Stimulated activated naive B cell treated with anti-CD40 and anti-IgM and Interleukin-4, amounts not matched to agents 10 μg/mL and 1 μg/mL and 100 μg/mL, for 72 hours (primary cell): ENCODE measurements at regions not wholly inside any gene's neighbourhood (a gene's known extent, or its start where the extent isn't known, plus 50 kb on each side); places are given as distances from the start of the nearest gene placed in this dataset.

ENCODE experiments used
- ATAC-seq, 2 donors: fragments of 150-1000 bp; cut with Tn5 transposase; replicated peaks; 2 replicates each; pipeline ENCODE4 v1.10.0; 2021; ENCODE audit warnings: moderate library complexity in 1 of 2
- DNase-seq: peaks from one replicate; pipeline ENCODE4 v3.0.0; 2021
- H3K27ac Mint-ChIP-seq: one replicate; pipeline ENCODE4 v1.8.0; 2022; ENCODE audit warnings: mild to moderate bottlenecking, mixed read lengths
- H3K27me3 Mint-ChIP-seq, 2 donors: one replicate each; pipeline ENCODE4 v1.8.0; 2022; ENCODE audit warnings: mixed read lengths in 2 of 2
- H3K36me3 Mint-ChIP-seq, 2 donors: one replicate each; pipeline ENCODE4 v1.8.0; 2022; ENCODE audit warnings: mixed read lengths in 2 of 2, mild to moderate bottlenecking in 1 of 2
- H3K4me1 Mint-ChIP-seq, 2 donors: one replicate each; pipeline ENCODE4 v1.8.0; 2022; ENCODE audit warnings: mixed read lengths in 2 of 2, mild to moderate bottlenecking in 1 of 2
- H3K4me3 Mint-ChIP-seq, 2 donors: one replicate each; pipeline ENCODE4 v1.8.0; 2022; ENCODE audit warnings: mild to moderate bottlenecking in 2 of 2, mixed read lengths in 2 of 2, moderate library complexity in 1 of 2
- H3K9me3 Mint-ChIP-seq, 2 donors: one replicate each; pipeline ENCODE4 v1.8.0; 2022; ENCODE audit warnings: mixed read lengths in 2 of 2, mild to moderate bottlenecking in 1 of 2

- no peaks in the 10 kb centered on the region for H3K9me3 Mint-ChIP-seq
- DNase-seq, result no peak
- H3K27me3 Mint-ChIP-seq, result no peaks in the 10 kb centered on the region
These were observed 183.5 kb upstream of the MAF start for GRCh38 chr16:79784007-79784406.

GRCh38 chr16:79777679-79778078 lies 177.1 kb upstream of the MAF start:
- H3K27ac Mint-ChIP-seq, result no peak overlapping the region

More at GRCh38 chr16:79784007-79784406, 183.5 kb upstream of the MAF start:
- no peak overlapping the region for H3K27ac Mint-ChIP-seq
- no peaks in the 10 kb centered on the region for H3K36me3 Mint-ChIP-seq
- no peak overlapping the region for H3K4me3 Mint-ChIP-seq
- H3K4me1 Mint-ChIP-seq, result no peaks in the 10 kb centered on the region
- ATAC-seq, result no peak

GRCh38 chr16:79776243-79776847 lies 175.8 kb upstream of the MAF start:
- H3K4me1 Mint-ChIP-seq, result no peaks in the 10 kb centered on the region
- H3K27me3 Mint-ChIP-seq, result peaks cover 0 to 3% of the 10 kb centered on the region in 2 donors
- no peak for DNase-seq
- no peak overlapping the region for H3K27ac Mint-ChIP-seq
- no peak for ATAC-seq
- H3K36me3 Mint-ChIP-seq, result no peaks in the 10 kb centered on the region
- no peaks in the 10 kb centered on the region for H3K9me3 Mint-ChIP-seq
- H3K4me3 Mint-ChIP-seq, result no peak overlapping the region

More at GRCh38 chr16:79777679-79778078, 177.1 kb upstream of the MAF start:
- no peaks in the 10 kb centered on the region for H3K9me3 Mint-ChIP-seq
- peaks cover 0 to 3% of the 10 kb centered on the region in 2 donors for H3K27me3 Mint-ChIP-seq
- H3K4me3 Mint-ChIP-seq, result no peak overlapping the region
- H3K36me3 Mint-ChIP-seq, result no peaks in the 10 kb centered on the region
- ATAC-seq (no peak), DNase-seq (no peak)
- no peaks in the 10 kb centered on the region for H3K4me1 Mint-ChIP-seq

GRCh38 chr16:79772784-79773183 lies 172.2 kb upstream of the MAF start:
- no peak for DNase-seq
- H3K4me3 Mint-ChIP-seq, result no peak overlapping the region
- no peak overlapping the region for H3K27ac Mint-ChIP-seq
- ATAC-seq, result no peak
- H3K4me1 Mint-ChIP-seq, result peaks cover 11 to 30% of the 10 kb centered on the region in 2 donors
- H3K36me3 Mint-ChIP-seq, result no peaks in the 10 kb centered on the region
- no peaks in the 10 kb centered on the region for H3K9me3 Mint-ChIP-seq
- peaks cover 0 to 7% of the 10 kb centered on the region in 2 donors for H3K27me3 Mint-ChIP-seq

DNA sequence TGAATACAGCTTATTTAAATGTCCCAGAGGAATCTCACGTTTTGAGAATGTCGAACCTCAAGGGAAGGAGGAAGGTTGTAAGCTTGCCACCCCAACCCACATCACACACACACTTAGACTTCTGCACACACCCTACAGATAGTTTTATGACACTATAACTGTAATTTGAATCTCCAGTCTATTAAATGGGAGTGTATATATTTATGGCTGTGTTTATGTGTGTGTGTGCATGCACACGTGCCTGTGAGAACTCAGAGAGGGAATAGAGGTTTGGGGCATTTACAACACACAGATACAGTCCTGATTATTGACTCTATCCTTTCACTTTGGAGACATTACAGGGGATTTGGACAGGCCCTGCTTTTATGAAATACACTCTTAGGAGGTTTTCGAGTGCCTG lies 171.5 kb upstream of the MAF start:
- Mint-ChIP-seq H3K36me3 (no peaks in the 10 kb centered on the region), H3K9me3 (no peaks in the 10 kb centered on the region), H3K27me3 (peaks cover 0 to 7% of the 10 kb centered on the region in 2 donors), H3K4me1 (peaks cover 12 to 31% of the 10 kb centered on the region in 2 donors), H3K4me3 (no peak overlapping the region), H3K27ac (no peak overlapping the region)
- ATAC-seq (no peak), DNase-seq (no peak)

DNA sequence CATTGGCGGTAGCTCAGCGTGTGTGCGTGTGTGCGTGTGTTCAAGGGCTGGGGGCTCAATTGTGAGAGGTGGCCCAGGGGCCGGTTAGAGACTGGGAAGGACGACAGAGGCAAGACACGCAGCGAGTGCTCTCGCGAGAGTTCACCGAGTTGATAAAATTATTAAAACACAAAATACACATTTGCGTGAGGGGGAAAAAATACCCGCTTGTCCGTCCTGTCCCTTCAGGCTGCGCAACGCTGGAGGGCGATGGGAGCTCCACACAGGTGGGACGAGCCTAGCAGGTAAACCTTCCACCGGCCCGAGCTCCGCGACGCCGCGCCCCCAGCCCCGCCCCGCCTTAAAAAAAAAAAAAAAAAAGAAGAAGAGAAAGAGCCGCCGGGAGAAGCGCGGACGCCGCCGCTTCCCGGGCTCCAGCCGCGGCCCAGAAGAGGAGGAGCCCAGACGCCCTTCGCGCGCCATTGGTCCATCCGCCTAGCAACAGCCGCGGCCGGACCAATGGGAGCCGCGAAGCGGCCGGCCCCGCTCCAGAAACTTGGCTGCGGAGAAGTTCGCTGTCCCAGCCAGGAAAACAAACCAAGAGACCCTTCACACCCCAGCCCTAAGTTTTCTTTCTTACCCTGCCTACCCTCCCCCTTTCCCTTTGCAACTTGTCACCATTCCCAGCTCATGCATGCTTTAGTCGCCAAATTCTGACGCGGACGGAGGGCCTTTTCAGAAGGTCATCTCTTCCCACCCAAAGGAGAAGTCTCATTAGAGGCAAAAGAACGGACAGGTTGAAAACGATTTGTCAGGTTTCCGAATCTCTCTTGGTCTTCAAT lies 169.9 kb upstream of the MAF start:
- no peaks in the 10 kb centered on the region for H3K9me3 Mint-ChIP-seq
- peak overlapping the region; percentile 93 for H3K27ac Mint-ChIP-seq
- no peaks in the 10 kb centered on the region for H3K36me3 Mint-ChIP-seq
- H3K4me3 Mint-ChIP-seq, result peak overlapping the region; percentile 95 to 97
- ATAC-seq (peak; percentile 98 to 99), DNase-seq (peak; percentile 60)
- H3K27me3 Mint-ChIP-seq, result peaks cover 0 to 7% of the 10 kb centered on the region in 2 donors
- H3K4me1 Mint-ChIP-seq, result peaks cover 12 to 31% of the 10 kb centered on the region in 2 donors

DNA sequence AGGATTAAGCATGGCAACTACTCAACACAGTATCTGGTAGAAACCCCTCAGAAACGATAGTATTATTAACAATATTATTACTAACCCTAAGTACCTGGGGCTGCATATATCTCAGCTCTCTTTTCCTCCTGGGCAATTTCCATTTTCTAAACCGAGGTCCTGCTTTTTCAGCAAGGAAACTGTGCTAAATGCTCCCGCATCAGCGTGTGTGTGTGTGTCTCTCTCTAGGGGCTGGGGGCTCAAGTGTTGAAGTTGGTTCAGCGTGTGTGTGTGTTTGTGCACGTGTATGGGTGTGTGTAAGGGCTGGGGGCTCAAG lies 169.3 kb upstream of the MAF start:
- Mint-ChIP-seq H3K27me3 (peaks cover 0 to 4% of the 10 kb centered on the region in 2 donors), H3K27ac (peak overlapping the region; percentile 93), H3K9me3 (no peaks in the 10 kb centered on the region), H3K36me3 (no peaks in the 10 kb centered on the region), H3K4me3 (peak overlapping the region; percentile 95 to 97), H3K4me1 (peaks cover 12 to 31% of the 10 kb centered on the region in 2 donors)
- DNase-seq (no peak), ATAC-seq (no peak)

GRCh38 chr16:79769270-79769927 lies 168.9 kb upstream of the MAF start:
- Mint-ChIP-seq H3K27me3 (peaks cover 0 to 4% of the 10 kb centered on the region in 2 donors), H3K4me3 (peak overlapping the region in 1 of 2 donors; percentile 95), H3K36me3 (no peaks in the 10 kb centered on the region), H3K4me1 (peaks cover 12 to 31% of the 10 kb centered on the region in 2 donors), H3K9me3 (no peaks in the 10 kb centered on the region), H3K27ac (no peak overlapping the region)
- ATAC-seq (no peak), DNase-seq (no peak)

GRCh38 chr16:79768276-79768970 lies 167.9 kb upstream of the MAF start:
- Mint-ChIP-seq H3K4me3 (peak overlapping the region; percentile 41 to 57), H3K9me3 (no peaks in the 10 kb centered on the region), H3K27me3 (peaks cover 0 to 4% of the 10 kb centered on the region in 2 donors), H3K36me3 (no peaks in the 10 kb centered on the region), H3K4me1 (peaks cover 12 to 31% of the 10 kb centered on the region in 2 donors), H3K27ac (no peak overlapping the region)
- ATAC-seq (no peak), DNase-seq (no peak)

DNA sequence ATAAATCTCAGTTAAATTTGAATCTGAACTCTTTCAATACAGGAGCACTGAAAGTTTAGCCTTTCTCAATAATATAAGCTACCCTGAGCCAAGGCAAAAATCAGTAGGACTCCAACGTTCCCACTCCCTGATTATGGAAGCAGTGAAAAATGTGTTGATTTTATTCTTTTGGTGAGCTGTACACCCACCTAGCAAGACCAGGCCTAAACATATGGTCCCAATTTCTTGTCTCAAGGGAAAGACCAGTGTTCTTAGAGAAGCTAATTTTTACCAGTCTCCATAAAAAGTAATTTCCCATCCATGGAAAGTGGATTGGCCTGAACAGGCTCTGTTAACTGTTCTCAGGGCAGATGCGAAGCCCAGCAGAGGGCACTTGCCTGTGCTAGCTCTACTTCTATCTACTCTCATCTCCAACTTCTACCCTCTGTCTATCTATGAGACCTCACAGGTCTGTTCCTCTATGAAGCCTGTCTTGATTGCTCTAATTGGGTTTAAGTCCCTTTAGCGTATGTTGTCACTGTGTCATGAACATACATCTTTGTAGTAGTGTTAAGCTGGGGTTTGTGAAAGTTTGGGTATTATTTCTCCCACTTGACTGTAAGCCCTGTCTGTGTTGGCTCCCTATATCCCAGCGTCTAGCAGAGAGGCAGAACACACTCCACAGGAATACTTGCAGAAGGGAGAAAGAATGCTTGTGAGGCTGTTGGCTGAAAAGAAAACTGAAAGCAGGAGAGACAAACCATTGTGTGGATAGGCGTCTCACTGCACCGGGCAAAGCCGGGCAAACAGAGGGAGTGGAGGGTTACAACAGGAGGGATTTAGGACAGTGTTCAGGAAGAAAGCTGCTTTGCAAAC lies 167.1 kb upstream of the MAF start:
- Mint-ChIP-seq H3K9me3 (no peaks in the 10 kb centered on the region), H3K27ac (no peak overlapping the region), H3K4me3 (peak overlapping the region; percentile 41 to 57), H3K27me3 (peaks cover 0 to 4% of the 10 kb centered on the region in 2 donors), H3K4me1 (peaks cover 12 to 31% of the 10 kb centered on the region in 2 donors), H3K36me3 (no peaks in the 10 kb centered on the region)
- no peak for DNase-seq
- no peak for ATAC-seq

DNA sequence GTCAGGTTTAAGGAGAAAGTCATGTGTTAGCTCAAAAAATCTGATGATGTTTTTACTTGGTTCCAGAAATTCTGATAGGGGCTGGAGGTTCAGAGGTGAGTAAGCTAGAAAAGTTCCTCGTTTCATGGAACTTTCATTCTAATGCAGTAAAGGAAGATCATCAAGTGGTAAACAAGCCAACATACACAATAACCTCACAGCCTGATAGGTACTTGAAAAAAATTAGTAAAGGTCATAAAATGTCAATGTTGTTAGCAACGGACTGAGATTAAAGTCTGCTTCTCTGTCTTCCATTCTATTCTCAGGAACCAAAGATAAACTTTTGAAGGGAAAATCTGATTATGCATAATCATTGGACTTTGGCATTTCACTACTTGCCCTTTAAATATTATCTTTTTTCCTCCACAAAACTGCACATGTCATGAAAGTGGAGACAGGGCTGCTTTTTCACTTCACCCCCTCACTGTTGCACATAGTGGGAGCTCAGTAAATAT lies 165.4 kb upstream of the MAF start:
- no peak for DNase-seq
- Mint-ChIP-seq H3K27ac (no peak overlapping the region), H3K9me3 (no peaks in the 10 kb centered on the region), H3K4me3 (no peak overlapping the region), H3K4me1 (peaks cover 12 to 29% of the 10 kb centered on the region in 2 donors), H3K36me3 (no peaks in the 10 kb centered on the region), H3K27me3 (peaks cover 0 to 4% of the 10 kb centered on the region in 2 donors)
- ATAC-seq, result no peak

- no peak overlapping the region for H3K4me3 Mint-ChIP-seq
- H3K27me3 Mint-ChIP-seq, result peaks cover 0 to 4% of the 10 kb centered on the region in 2 donors
- DNase-seq (no peak), ATAC-seq (no peak)
- no peaks in the 10 kb centered on the region for H3K36me3 Mint-ChIP-seq
- H3K27ac Mint-ChIP-seq, result no peak overlapping the region
- H3K9me3 Mint-ChIP-seq, result no peaks in the 10 kb centered on the region
- peaks cover 12 to 23% of the 10 kb centered on the region in 2 donors for H3K4me1 Mint-ChIP-seq
These were observed 164.9 kb upstream of the MAF start for GRCh38 chr16:79765431-79765830.

DNA sequence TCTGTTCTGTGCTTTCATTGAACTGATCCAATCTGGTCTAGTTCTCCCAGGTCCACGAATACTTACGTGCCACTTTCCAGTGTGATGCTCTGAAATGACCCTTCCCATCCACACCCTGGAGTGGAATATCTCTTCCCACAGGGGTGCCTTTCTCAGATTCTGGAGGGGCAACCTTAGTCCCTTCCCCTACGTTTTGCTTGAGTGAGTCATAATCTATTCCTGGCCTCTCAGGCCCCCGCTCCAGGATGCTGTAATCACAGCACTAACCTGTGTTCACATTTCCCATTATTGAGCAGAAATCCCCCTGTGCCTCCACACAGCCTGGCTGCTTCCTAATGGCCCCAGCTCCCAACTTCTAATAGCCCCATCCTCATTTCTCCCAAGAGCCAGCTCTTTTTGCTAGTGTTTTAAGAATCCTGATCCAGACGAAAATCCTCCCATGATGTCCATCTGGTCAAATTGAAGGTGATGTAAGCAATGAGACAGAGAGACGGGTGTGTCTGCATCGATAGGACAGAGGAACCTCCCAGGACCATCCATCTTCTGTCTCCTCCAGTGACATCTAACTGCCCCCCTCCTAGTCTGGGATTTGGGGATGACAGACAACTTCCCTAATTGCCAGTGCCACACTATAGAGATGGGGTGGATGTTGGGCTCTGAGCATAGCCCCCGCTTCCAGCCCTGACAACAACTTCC lies 164.0 kb upstream of the MAF start:
- H3K4me3 Mint-ChIP-seq, result no peak overlapping the region
- no peak for ATAC-seq
- no peaks in the 10 kb centered on the region for H3K9me3 Mint-ChIP-seq
- H3K36me3 Mint-ChIP-seq, result no peaks in the 10 kb centered on the region
- H3K27me3 Mint-ChIP-seq, result no peaks in the 10 kb centered on the region
- peaks cover 9 to 16% of the 10 kb centered on the region in 2 donors for H3K4me1 Mint-ChIP-seq
- DNase-seq, result no peak
- H3K27ac Mint-ChIP-seq, result no peak overlapping the region
